H9 (cell line): ENCODE measurements at regions not wholly inside any gene's neighbourhood (a gene's known extent, or its start where the extent isn't known, plus 50 kb on each side); places are given as distances from the start of the nearest gene placed in this dataset.

Experiments
- DNase-seq: peaks from one replicate; pipeline ENCODE4 v3.0.0-alpha.2; 2017
- H2AFZ ChIP-seq: one replicate; pipeline ENCODE4 v1.6.1; 2013; ENCODE audit warnings: mild to moderate bottlenecking, low read length, control low read depth, moderate library complexity
- H2AK5ac ChIP-seq: 2 replicates; pipeline ENCODE4 v1.6.1; 2013; ENCODE audit warnings: low read length, control low read depth, mixed read lengths; ENCODE audit not compliant: insufficient read length
- H2BK120ac ChIP-seq: one replicate; pipeline ENCODE4 v1.6.1; 2013; ENCODE audit warnings: low read depth, mild to moderate bottlenecking, low read length, control low read depth, inconsistent platforms; ENCODE audit not compliant: poor library complexity, severe bottlenecking
- H2BK12ac ChIP-seq: 2 replicates; pipeline ENCODE4 v1.6.1; 2013; ENCODE audit warnings: low read length, control low read depth, mixed read lengths, low read depth; ENCODE audit not compliant: insufficient read length
- H2BK15ac ChIP-seq: 2 replicates; pipeline ENCODE4 v1.6.1; 2013; ENCODE audit warnings: low read depth, low read length, control low read depth
- H2BK20ac ChIP-seq: one replicate; pipeline ENCODE4 v1.6.1; 2013; ENCODE audit warnings: low read depth, mild to moderate bottlenecking, low read length, control low read depth, inconsistent platforms; ENCODE audit not compliant: poor library complexity, severe bottlenecking
- H2BK5ac ChIP-seq: 2 replicates; pipeline ENCODE4 v1.6.1; 2013; ENCODE audit warnings: low read length, control low read depth, mixed read lengths; ENCODE audit not compliant: insufficient read length
- H3K14ac ChIP-seq: 2 replicates; pipeline ENCODE4 v1.6.1; 2013; ENCODE audit warnings: low read length, control low read depth; ENCODE audit not compliant: insufficient read depth
- H3K18ac ChIP-seq: 2 replicates; pipeline ENCODE4 v1.6.1; 2013; ENCODE audit warnings: low read depth, mild to moderate bottlenecking, mixed read lengths, low read length, control low read depth; ENCODE audit not compliant: insufficient read length
- H3K23ac ChIP-seq: 2 replicates; pipeline ENCODE4 v1.6.1; 2013; ENCODE audit warnings: low read length, control low read depth, mixed read lengths, low read depth; ENCODE audit not compliant: insufficient read length
- H3K23me2 ChIP-seq: 2 replicates; pipeline ENCODE4 v1.6.1; 2013; ENCODE audit warnings: low read depth, mild to moderate bottlenecking, mixed read lengths, low read length, control low read depth; ENCODE audit not compliant: insufficient read length, poor library complexity, severe bottlenecking
- H3K27ac ChIP-seq: 2 replicates; pipeline ENCODE4 v1.5.1; 2013; ENCODE audit warnings: low read length, control low read depth, mixed read lengths, low read depth; ENCODE audit not compliant: insufficient read length
- H3K27me3 ChIP-seq: 2 replicates; pipeline ENCODE4 v1.6.1; 2013; ENCODE audit warnings: low read length, control low read depth, inconsistent platforms; ENCODE audit not compliant: insufficient read depth
- H3K4ac ChIP-seq: 2 replicates; pipeline ENCODE4 v1.6.1; 2013; ENCODE audit warnings: low read depth, mild to moderate bottlenecking, control low read depth, inconsistent platforms, low read length, moderate library complexity
- H3K4me1 ChIP-seq: 2 replicates; pipeline ENCODE4 v1.6.1; 2013; ENCODE audit warnings: low read length, control low read depth, inconsistent platforms; ENCODE audit not compliant: insufficient read depth
- H3K4me2 ChIP-seq: 2 replicates; pipeline ENCODE4 v1.6.1; 2013; ENCODE audit warnings: low read length, control low read depth, mixed read lengths; ENCODE audit not compliant: insufficient read length, insufficient read depth
- H3K56ac ChIP-seq: 2 replicates; pipeline ENCODE4 v1.6.1; 2013; ENCODE audit warnings: low read depth, mild to moderate bottlenecking, mixed read lengths, low read length, control low read depth; ENCODE audit not compliant: insufficient read length
- H3K79me1 ChIP-seq: 2 replicates; pipeline ENCODE4 v1.6.1; 2013; ENCODE audit warnings: low read depth, mild to moderate bottlenecking, moderate library complexity, low read length, control low read depth, inconsistent platforms; ENCODE audit not compliant: insufficient read depth, poor library complexity, severe bottlenecking
- H3K79me2 ChIP-seq: 2 replicates; pipeline ENCODE4 v1.6.1; 2013; ENCODE audit warnings: low read length, control low read depth, inconsistent platforms; ENCODE audit not compliant: insufficient read depth
- H3K9ac ChIP-seq: 2 replicates; pipeline ENCODE4 v1.6.1; 2013; ENCODE audit warnings: low read length, control low read depth, mixed read lengths; ENCODE audit not compliant: insufficient read length; ENCODE audit errors: extremely low read depth
- H3K9me3 ChIP-seq: one replicate; pipeline ENCODE4 v1.6.1; 2013; ENCODE audit warnings: low read depth, low read length, inconsistent platforms; ENCODE audit not compliant: control insufficient read depth
- H3T11ph ChIP-seq: one replicate; pipeline ENCODE4 v1.6.1; 2013; ENCODE audit warnings: mild to moderate bottlenecking, low read length, control low read depth, inconsistent platforms
- H4K20me1 ChIP-seq: one replicate; pipeline ENCODE4 v1.6.1; 2013; ENCODE audit not compliant: control insufficient read depth, insufficient read length, insufficient read depth
- H4K5ac ChIP-seq: 2 replicates; pipeline ENCODE4 v1.6.1; 2013; ENCODE audit warnings: low read depth, mild to moderate bottlenecking, mixed read lengths, low read length, control low read depth; ENCODE audit not compliant: insufficient read length
- H4K8ac ChIP-seq: replicated peaks from 2 replicates; pipeline ENCODE4 v1.6.1; 2013; ENCODE audit warnings: low read length, control low read depth, mixed read lengths, low read depth; ENCODE audit not compliant: insufficient read length
- H4K91ac ChIP-seq: 2 replicates; pipeline ENCODE4 v1.6.1; 2013; ENCODE audit warnings: low read depth, mild to moderate bottlenecking, moderate library complexity, mixed read lengths, low read length, control low read depth; ENCODE audit not compliant: insufficient read length
- H3K27ac Mint-ChIP-seq, 3 experiments: 2 replicates in 2 of 3; 3 replicates in 1 of 3; pipeline ENCODE4 v1.8.0; 2020 to 2021; ENCODE audit warnings: mixed read lengths in 3 of 3, mild to moderate bottlenecking in 1 of 3, moderate library complexity in 1 of 3
- H3K27me3 Mint-ChIP-seq: 2 replicates; pipeline ENCODE4 v1.8.0; 2021; ENCODE audit warnings: low read depth, mild to moderate bottlenecking, moderate library complexity, mixed read lengths
- H3K36me3 Mint-ChIP-seq, 3 experiments: 2 replicates in 2 of 3; 3 replicates in 1 of 3; pipeline ENCODE4 v1.8.0; 2020 to 2021; ENCODE audit warnings: low read depth in 3 of 3, mixed read lengths in 3 of 3; ENCODE audit not compliant: insufficient read depth in 1 of 3
- H3K4me1 Mint-ChIP-seq, 2 experiments: 2 replicates each; pipeline ENCODE4 v1.8.0; 2020; ENCODE audit warnings: mixed read lengths in 2 of 2
- H3K4me3 Mint-ChIP-seq, 2 experiments: 2 replicates in 1 of 2; 3 replicates in 1 of 2; pipeline ENCODE4 v1.8.0; 2020 to 2021; ENCODE audit warnings: mild to moderate bottlenecking in 2 of 2, mixed read lengths in 2 of 2, moderate library complexity in 1 of 2
- H3K9me3 Mint-ChIP-seq, 2 experiments: 2 replicates in 1 of 2; 3 replicates in 1 of 2; pipeline ENCODE4 v1.8.0; 2020; ENCODE audit warnings: mild to moderate bottlenecking in 2 of 2, mixed read lengths in 2 of 2, moderate library complexity in 1 of 2
- WGBS: extraction: QIAGEN DNeasy Blood & Tissue Kit; methylation state at CpG from one replicate; pipeline ENCODE4 v1.1.7; 2013; ENCODE audit warnings: missing lambda C conversion rate, low lambda C conversion rate, mixed read lengths; ENCODE audit not compliant: insufficient read length; ENCODE audit errors: extremely low coverage; 5-methylcytosine and 5-hydroxymethylcytosine counted together
- TF ChIP-seq, protein P1 (sequence below): fragments of 200-600 bp; sonication (generic); conservative IDR thresholded peaks from 3 replicates; pipeline ENCODE4 v1.8.0; 2021; ENCODE audit warnings: antibody characterized with exemption, mild to moderate bottlenecking

DNA sequence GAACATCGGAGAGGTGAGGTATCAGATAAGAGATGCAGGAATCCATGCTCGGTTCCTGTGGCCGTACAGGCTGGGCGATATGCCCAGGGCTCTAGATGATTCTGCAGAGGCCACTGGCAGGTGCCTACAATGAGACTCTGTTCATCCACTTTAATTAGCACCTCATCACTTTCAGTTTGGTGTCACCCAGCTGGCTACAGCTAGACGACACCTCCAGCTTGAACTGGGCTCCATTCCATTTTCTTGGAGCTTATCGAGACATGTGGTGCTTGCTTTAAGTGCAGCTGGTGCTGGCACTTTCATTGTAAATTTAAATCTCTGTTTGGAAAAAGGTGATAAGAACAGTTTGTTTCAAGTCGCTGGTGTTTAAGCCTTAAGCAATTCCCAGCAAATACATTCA, 322.5 kb upstream of the ADGRL2 start:
- no peak overlapping the region for H2AFZ ChIP-seq
- H4K91ac ChIP-seq, result no peak overlapping the region
- H4K8ac ChIP-seq, result no peak overlapping the region
- H3K4me2 ChIP-seq, result no peak overlapping the region
- no peak overlapping the region for H2BK20ac ChIP-seq
- no peak overlapping the region for H2BK120ac ChIP-seq
- H3K4ac ChIP-seq, result no peak overlapping the region
- Mint-ChIP-seq H3K36me3 (no peaks in the 10 kb centered on the region), H3K27ac (no peak overlapping the region), H3K9me3 (no peaks in the 10 kb centered on the region), H3K27me3 (no peaks in the 10 kb centered on the region), H3K4me1 (peaks cover 0 to 6% of the 10 kb centered on the region in 2 experiments; a peak in 1 of 4 replicates), H3K4me3 (no peak overlapping the region)
- no peak for DNase-seq
- H3K79me1 ChIP-seq, result no peaks in the 10 kb centered on the region
- no peak overlapping the region for H3K27ac ChIP-seq
- no CpG with 5 or more reads among the region's 7 CpGs for WGBS
- H2BK12ac ChIP-seq, result no peak overlapping the region
- H2AK5ac ChIP-seq, result no peak overlapping the region
- no peak overlapping the region for H3K9ac ChIP-seq
- H2BK5ac ChIP-seq, result no peak overlapping the region
- H4K20me1 ChIP-seq, result no peaks in the 10 kb centered on the region
- H4K5ac ChIP-seq, result no peak overlapping the region
- H3K23ac ChIP-seq, result no peak overlapping the region
- H3K27me3 ChIP-seq, result no peaks in the 10 kb centered on the region
- no peak overlapping the region for H3K18ac ChIP-seq
- no peak overlapping the region for H3T11ph ChIP-seq
- H3K4me1 ChIP-seq, result no peaks in the 10 kb centered on the region
- H3K9me3 ChIP-seq, result no peaks in the 10 kb centered on the region
- no peak overlapping the region for H3K56ac ChIP-seq
- no peaks in the 10 kb centered on the region for H3K23me2 ChIP-seq
- no peaks in the 10 kb centered on the region for H3K79me2 ChIP-seq
- no peak overlapping the region for H2BK15ac ChIP-seq
- no peak overlapping the region for H3K14ac ChIP-seq
- TF ChIP-seq, protein P1, sequence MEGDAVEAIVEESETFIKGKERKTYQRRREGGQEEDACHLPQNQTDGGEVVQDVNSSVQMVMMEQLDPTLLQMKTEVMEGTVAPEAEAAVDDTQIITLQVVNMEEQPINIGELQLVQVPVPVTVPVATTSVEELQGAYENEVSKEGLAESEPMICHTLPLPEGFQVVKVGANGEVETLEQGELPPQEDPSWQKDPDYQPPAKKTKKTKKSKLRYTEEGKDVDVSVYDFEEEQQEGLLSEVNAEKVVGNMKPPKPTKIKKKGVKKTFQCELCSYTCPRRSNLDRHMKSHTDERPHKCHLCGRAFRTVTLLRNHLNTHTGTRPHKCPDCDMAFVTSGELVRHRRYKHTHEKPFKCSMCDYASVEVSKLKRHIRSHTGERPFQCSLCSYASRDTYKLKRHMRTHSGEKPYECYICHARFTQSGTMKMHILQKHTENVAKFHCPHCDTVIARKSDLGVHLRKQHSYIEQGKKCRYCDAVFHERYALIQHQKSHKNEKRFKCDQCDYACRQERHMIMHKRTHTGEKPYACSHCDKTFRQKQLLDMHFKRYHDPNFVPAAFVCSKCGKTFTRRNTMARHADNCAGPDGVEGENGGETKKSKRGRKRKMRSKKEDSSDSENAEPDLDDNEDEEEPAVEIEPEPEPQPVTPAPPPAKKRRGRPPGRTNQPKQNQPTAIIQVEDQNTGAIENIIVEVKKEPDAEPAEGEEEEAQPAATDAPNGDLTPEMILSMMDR, result no peak
